H7 (cell line): ENCODE measurements at regions not wholly inside any gene's neighbourhood (a gene's known extent, or its start where the extent isn't known, plus 50 kb on each side); places are given as distances from the start of the nearest gene placed in this dataset.

Experiments
- DNase-seq: peaks from one replicate; pipeline ENCODE4 v3.0.0; 2012
- H3K27me3 ChIP-seq: 2 replicates; pipeline ENCODE4 v1.6.0; 2011; ENCODE audit warnings: mild to moderate bottlenecking, low read length; ENCODE audit not compliant: control insufficient read depth, insufficient read depth
- H3K36me3 ChIP-seq: replicated peaks from 2 replicates; pipeline ENCODE4 v1.5.1; 2011; ENCODE audit warnings: low read length; ENCODE audit not compliant: control insufficient read depth, insufficient read depth
- H3K4me3 ChIP-seq: 2 replicates; pipeline ENCODE4 v1.5.1; 2011; ENCODE audit warnings: low read depth, mild to moderate bottlenecking, control low read depth, low read length, moderate library complexity; ENCODE audit not compliant: insufficient read depth

- peak; percentile 43 for DNase-seq
- Histone ChIP-seq H3K36me3 (no peaks in the 10 kb centered on the region), H3K27me3 (no peaks in the 10 kb centered on the region), H3K4me3 (no peak overlapping the region)
These were observed 121.4 kb upstream of the HS6ST1 start for GRCh38 chr2:128439791-128440665.

GRCh38 chr2:128440666-128441340 is 122.1 kb upstream of the HS6ST1 start:
- no peaks in the 10 kb centered on the region for H3K36me3 ChIP-seq
- DNase-seq = peak; percentile 44
- H3K27me3 ChIP-seq = no peaks in the 10 kb centered on the region
- H3K4me3 ChIP-seq = no peak overlapping the region

- no peaks in the 10 kb centered on the region for H3K36me3 ChIP-seq
- H3K27me3 ChIP-seq = no peaks in the 10 kb centered on the region
- H3K4me3 ChIP-seq = no peak overlapping the region
- peak; percentile 35 for DNase-seq
These were observed 122.8 kb upstream of the HS6ST1 start for GRCh38 chr2:128441341-128442052.

- no peaks in the 10 kb centered on the region for H3K36me3 ChIP-seq
- H3K27me3 ChIP-seq = no peaks in the 10 kb centered on the region
- H3K4me3 ChIP-seq = no peak overlapping the region
- DNase-seq = peak; percentile 53
These were observed 123.5 kb upstream of the HS6ST1 start for GRCh38 chr2:128442053-128442751.

- Histone ChIP-seq H3K27me3 (no peaks in the 10 kb centered on the region), H3K4me3 (no peak overlapping the region), H3K36me3 (no peaks in the 10 kb centered on the region)
- peak; percentile 75 for DNase-seq
These were observed 124.2 kb upstream of the HS6ST1 start for GRCh38 chr2:128442891-128443302.

- Histone ChIP-seq H3K4me3 (no peak overlapping the region), H3K36me3 (no peaks in the 10 kb centered on the region), H3K27me3 (no peaks in the 10 kb centered on the region)
- no peak for DNase-seq
These were observed 125.6 kb upstream of the HS6ST1 start for GRCh38 chr2:128444121-128444771.

- H3K4me3 ChIP-seq = no peak overlapping the region
These were observed 126.3 kb upstream of the HS6ST1 start for GRCh38 chr2:128444816-128445522.

GRCh38 chr2:128445523-128445900 is 126.8 kb upstream of the HS6ST1 start:
- Histone ChIP-seq H3K27me3 (no peaks in the 10 kb centered on the region), H3K36me3 (no peaks in the 10 kb centered on the region), H3K4me3 (no peak overlapping the region)
- DNase-seq = no peak

More at GRCh38 chr2:128444816-128445522, 126.3 kb upstream of the HS6ST1 start:
- H3K36me3 ChIP-seq = no peaks in the 10 kb centered on the region
- DNase-seq = no peak
- H3K27me3 ChIP-seq = no peaks in the 10 kb centered on the region

- no peak for DNase-seq
- no peak overlapping the region for H3K4me3 ChIP-seq
- no peaks in the 10 kb centered on the region for H3K36me3 ChIP-seq
- H3K27me3 ChIP-seq = no peaks in the 10 kb centered on the region
These were observed 127.6 kb upstream of the HS6ST1 start for GRCh38 chr2:128446049-128446873.

GRCh38 chr2:128446874-128447537 is 128.3 kb upstream of the HS6ST1 start:
- Histone ChIP-seq H3K27me3 (no peaks in the 10 kb centered on the region), H3K36me3 (no peaks in the 10 kb centered on the region), H3K4me3 (no peak overlapping the region)
- peak; percentile 54 for DNase-seq

- H3K36me3 ChIP-seq = no peaks in the 10 kb centered on the region
- no peaks in the 10 kb centered on the region for H3K27me3 ChIP-seq
- no peak overlapping the region for H3K4me3 ChIP-seq
- DNase-seq = no peak
These were observed 128.9 kb upstream of the HS6ST1 start for GRCh38 chr2:128447538-128447995.
